ENCODE measurements at regions not wholly inside any gene's neighbourhood (a gene's known extent, or its start where the extent isn't known, plus 50 kb on each side); places are given as distances from the start of the nearest gene placed in this dataset.

DNA sequence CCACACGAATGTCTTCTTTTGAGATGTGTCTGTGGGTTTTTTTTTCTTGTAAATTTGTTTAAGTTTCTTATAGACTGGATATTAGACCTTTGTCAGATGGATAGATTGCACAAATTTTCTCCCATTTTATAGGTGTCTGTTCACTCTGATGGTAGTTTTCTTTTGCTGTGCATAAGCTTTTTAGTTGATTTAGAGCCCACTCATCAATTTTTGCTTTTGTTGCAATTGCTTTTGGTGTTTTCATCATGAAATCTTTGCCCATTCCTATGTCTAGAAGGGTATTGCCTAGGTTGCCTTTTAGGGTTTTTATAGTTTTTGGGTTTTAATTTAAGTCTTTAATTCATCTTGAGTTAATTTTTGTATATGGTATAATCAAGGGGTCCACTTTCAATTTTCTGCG lies 57.7 kb downstream of the NKX2-2 start:
- no peaks in the 10 kb centered on the region for H3K9me3 Mint-ChIP-seq
- H3K27ac Mint-ChIP-seq, result no peak overlapping the region
- H3K27me3 Mint-ChIP-seq, result peaks cover 49% of the 10 kb centered on the region
- H3K36me3 Mint-ChIP-seq (ENCODE audit: low read depth), result no peaks in the 10 kb centered on the region
- no peak overlapping the region for H3K4me3 Mint-ChIP-seq
- no peak for DNase-seq
- no peaks in the 10 kb centered on the region for H3K4me1 Mint-ChIP-seq (ENCODE audit: low read depth)

DNA sequence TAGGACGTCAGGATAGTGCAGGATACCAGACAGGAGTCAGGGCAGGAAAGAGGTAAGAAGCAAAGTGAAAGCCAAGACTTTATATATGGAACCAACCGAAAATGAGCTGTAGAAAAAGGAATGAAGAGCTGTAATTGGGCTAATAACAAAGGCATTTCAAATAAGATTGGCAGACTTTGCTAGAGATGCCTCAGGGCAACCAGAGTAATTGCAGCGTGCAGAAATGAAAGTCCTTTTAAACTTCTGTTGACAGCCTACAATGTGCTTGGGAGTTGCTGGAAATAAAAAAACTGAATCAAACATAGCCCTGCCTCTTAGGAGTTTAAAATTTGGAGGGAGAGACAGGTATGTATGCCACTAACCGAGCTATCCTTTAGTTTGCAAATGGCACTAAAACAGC lies 56.4 kb upstream of the NKX2-4 start:
- Mint-ChIP-seq H3K9me3 (no peaks in the 10 kb centered on the region), H3K4me3 (no peak overlapping the region), H3K4me1 (ENCODE audit: low read depth) (no peaks in the 10 kb centered on the region), H3K27me3 (peaks cover 53% of the 10 kb centered on the region), H3K36me3 (ENCODE audit: low read depth) (no peaks in the 10 kb centered on the region), H3K27ac (no peak overlapping the region)
- no peak for DNase-seq

DNA sequence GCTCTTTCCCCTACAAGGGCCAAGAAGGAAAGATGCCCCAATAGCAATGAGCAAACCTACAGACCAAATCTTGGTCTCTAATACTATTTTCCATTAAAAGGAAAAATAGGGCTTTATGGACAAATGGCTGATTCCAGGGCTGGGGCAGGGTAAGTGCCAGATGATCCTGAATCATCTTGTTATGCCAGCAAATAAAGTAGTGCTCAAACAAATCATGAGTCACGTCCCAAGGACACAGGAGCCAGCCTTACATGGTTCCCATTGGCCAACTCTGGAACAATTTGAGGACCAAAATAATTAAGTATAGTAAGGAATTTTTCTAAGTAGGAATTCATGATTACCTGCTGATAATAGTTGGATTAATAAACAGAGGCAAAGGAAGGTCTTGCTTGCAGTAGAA lies 53.2 kb upstream of the NKX2-4 start:
- Mint-ChIP-seq H3K4me3 (no peak overlapping the region), H3K36me3 (ENCODE audit: low read depth) (no peaks in the 10 kb centered on the region), H3K9me3 (no peaks in the 10 kb centered on the region), H3K27ac (no peak overlapping the region), H3K27me3 (peaks cover 37% of the 10 kb centered on the region), H3K4me1 (ENCODE audit: low read depth) (no peaks in the 10 kb centered on the region)
- DNase-seq, result no peak
